HG03469 (cell line): ENCODE measurements at regions not wholly inside any gene's neighbourhood (a gene's known extent, or its start where the extent isn't known, plus 50 kb on each side); places are given as distances from the start of the nearest gene placed in this dataset.
"Not testable (repeated sequence)": the region's sequence is repeated elsewhere in the genome, so short reads cannot be mapped to it uniquely, and the experiment has no call there.

Source experiments
- ATAC-seq: cut with Tn5 transposase; IDR thresholded peaks from one replicate; pipeline ENCODE4 v1.9.1; 2021; ENCODE audit warnings: mild to moderate bottlenecking, moderate library complexity, moderate number of reproducible peaks; ENCODE audit not compliant: unreplicated experiment

DNA sequence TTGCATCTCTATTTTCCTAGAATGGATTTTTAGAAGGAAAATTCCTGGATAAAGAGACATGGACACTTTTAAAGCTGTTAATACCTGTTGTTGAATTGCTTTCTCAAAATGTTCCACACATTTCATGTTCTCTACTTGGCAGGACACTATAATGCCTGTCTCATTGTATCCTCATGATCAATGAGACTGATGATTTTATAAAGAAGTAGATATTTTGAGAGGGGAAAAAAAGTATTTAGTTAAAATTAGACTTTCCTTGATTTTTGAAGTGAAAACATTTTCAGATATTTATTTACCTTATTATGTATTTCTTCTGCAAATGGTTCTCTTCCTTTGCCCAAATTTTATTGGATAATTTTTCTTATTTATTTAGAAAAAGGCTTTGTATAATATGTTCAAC lies 242.5 kb downstream of the MYCN start:
- no peak for ATAC-seq

DNA sequence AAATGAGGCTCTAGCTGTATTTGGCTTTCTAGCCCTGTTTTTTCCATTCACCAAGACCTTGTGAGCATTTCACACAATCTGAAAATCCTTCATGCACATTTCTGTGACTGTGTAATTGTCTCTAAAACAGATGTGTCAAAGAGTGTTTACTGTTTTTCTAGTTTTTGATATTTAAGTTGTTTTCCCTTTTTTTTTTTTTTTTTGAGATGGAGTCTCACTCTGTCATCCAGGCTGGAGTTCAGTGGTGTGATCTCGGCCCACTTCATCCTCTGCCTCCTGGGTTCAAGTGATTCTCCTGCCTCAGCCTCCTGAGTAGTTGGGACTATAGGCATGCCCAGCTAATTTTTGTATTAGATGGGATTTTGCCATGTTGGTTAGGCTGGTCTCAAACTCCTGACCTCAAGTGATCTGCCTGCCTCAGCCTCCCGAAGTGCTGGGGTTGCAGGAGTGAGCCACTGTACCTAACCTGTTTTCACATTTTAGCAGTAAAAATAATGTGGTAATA lies 242.0 kb downstream of the MYCN start:
- ATAC-seq = not testable (repeated sequence)

DNA sequence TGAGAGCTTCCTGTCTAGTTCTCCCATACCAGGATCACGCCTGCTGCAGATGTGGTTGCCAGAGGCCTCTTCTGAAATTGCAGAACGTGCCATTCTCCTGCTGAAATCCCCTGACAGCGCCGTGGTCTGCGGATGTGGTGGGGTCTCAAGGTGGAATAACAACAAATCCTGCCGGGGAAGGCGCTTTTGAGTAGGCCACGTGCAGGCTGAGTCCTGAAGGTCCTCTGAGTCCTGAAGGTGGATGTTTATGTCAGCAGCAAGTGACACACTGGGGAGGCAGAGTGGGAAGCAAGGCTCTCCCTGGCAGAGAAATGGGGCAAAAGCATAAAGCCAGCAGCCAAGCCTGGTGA lies 241.4 kb downstream of the MYCN start:
- no peak for ATAC-seq

DNA sequence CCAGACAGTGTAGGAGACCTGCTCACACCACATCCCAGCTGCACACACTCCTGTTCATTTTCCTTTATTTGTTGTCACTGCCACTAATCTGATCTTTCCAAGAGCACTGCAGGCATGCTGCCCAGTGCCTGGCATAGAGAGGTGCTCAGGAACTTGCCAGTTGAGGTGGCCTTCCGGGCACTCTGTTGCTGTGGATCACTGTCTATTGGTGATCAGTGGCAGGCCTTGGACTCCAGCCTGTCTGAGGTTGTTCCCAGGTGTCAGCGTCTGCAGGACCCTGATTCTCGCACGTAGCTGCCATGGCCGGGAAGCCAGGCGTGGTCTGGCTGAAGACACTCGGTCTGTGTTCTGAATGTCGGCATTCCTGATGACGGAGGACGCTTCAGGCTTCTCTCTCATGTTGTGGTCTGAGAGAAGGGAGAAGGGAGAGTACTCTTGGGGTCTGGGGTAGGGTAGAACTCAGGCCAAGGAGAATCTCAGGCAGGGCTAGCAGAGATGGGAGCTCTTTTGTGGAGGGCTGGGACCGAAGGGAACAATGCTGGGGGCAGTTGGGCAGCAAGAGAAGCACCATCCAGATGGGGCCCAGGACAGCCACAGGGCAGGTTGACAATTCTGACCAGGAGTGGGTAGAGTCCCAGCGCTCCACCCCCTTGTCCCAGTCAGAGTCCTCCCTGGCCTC lies 240.9 kb downstream of the MYCN start:
- ATAC-seq = no peak

DNA sequence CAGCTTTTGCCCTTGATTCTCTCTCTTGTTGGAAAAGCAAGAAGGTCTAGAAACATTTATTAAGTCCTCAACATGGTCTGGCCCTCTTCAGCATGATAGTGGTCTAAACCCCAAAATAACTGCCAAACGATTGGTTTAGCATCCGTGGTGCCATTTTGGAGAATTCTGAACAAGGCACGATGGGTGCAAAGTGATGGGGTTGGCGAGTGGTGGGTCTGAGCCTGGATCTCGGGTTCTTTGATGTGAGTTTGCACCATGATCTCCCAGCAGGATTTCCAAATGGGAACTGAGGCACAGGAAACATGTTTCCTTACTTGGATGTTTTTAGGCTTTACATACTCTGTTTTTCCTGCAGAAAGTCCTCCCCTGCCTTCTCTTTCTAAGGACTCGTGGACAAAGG lies 240.3 kb downstream of the MYCN start:
- no peak for ATAC-seq

DNA sequence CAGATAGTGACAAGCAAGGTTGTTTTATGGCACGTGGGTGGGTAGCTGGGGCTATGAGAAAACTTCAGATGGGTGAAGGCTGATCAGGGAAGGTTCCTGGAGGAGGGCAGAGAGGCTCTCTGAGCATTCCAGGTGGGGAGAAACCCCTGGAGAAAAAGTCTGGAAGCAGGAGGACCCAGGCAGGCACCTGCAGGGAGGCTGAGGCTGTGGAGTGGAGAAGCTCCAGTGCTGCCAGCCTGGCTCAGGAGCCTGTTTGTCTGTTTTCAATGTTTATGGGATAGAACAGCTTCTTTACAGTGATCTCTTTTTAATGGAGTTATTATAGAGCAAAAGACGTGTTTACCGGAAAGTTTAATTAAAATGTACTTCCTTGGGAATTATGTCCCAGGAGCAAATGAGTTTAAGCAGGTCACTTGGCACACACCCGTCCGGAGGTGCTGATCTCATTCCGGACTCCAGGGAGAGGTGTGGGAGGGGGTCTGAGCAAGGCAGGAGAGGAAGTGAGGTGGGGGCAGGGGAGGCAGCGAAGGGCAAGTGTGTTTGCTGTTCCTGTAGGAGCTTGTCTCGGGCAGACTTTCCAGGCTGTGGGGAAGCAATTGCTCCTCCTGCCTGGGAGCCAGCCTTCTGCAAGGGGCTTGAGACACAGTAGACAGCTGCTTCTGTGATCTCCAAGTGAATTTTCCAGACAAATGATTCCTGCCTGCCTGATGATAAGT lies 239.5 kb downstream of the MYCN start:
- ATAC-seq = no peak

DNA sequence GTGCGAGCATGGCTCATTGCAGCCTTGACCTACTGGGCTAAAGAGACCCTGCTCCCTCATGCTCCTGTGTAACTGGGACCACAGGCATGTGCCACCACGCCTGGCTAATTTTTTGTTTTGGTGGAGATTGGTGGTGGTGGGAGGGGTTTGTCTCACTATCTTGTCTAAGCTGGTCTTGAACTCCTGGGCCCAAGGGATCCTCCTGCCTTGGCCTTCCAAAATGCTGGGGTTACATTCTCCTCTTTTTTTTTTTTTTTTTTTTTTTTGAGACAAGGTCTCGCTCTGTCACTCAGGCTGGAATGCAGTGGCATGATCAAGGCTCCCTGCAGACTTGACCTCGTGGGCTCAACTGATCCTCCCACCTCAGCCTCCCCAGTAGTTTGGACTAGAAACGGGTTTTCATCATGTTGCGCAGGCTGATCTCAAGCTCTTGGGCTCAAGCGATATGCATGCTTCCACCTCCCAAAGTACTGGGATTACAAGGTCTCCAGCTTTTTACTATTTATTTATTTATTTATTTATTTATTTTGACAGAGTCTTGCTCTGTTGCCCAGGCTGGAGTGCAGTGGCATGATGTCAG lies 238.3 kb downstream of the MYCN start:
- no peak for ATAC-seq

DNA sequence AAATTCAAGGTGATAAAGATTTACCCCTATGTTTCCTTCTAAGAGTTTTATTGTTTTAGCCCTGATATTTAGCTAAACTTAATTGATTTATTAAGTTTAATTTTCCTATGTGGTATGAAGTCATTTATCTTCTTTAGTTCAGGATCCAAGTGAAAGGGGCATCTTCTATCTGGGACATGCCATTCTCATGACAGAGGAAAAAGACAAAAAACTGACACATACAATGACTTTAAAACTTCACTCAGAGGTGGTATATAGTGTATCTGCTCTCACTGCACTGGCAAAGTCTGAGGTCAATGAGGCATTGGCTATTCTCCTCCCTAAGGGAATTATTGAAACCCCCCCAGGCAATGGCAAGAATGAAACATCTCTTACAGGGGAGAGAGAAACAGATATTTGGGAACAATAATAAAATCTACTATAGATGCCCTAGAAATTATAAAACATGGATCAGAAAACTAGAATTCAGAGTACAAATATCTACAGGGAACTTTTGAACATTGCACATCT lies 237.4 kb downstream of the MYCN start:
- no peak for ATAC-seq

DNA sequence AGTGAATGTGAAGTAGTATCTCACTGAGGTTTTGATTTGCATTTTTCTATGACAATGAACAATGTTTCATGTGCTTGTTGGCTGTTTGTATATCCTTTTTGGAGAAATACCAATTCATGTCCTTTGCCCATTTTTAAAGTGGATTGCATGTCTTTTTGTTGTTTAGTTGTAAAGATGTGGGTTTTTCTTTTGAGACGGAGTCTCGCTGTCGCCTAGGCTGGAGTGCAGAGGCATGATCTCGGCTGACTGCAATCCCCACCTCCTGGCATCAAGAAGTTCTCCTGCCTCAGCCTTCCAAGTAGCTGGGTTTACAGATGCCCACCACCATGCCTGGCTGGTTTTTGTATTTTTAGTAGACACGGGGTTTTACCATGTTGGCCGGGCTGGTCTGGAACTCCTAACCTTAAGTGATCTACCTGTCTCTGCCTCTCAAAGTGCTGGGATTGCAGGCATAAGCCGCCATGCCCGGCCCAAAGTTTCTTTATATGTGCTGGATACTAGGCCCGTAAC lies 236.7 kb downstream of the MYCN start:
- no peak for ATAC-seq

DNA sequence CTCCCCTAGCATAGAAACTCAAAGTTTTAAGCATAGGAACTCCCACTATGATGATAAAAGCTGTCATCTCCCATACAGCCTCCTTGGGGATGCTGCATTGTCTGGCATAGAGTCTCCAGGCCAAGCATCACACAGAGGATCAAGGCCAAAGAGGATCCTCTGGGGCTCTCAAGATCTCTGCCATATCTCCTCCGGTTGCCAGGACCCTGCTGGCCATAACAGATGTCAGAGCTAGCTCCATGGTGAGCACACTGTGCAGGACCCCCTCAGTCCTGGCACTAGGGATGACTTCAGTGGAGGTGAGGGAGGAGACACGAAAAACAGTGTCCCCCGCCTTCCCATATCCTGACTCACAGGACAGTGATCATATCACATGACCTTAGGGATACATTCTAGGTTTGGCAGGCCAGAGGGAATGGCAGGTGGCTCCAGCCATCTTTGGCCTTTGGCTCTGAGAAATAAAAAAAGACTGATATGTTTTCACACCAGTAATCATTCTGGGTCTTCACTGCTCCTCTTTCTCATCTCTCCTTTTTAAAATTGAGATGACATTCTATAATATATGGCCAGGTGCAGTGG lies 235.0 kb downstream of the MYCN start:
- ATAC-seq = no peak

DNA sequence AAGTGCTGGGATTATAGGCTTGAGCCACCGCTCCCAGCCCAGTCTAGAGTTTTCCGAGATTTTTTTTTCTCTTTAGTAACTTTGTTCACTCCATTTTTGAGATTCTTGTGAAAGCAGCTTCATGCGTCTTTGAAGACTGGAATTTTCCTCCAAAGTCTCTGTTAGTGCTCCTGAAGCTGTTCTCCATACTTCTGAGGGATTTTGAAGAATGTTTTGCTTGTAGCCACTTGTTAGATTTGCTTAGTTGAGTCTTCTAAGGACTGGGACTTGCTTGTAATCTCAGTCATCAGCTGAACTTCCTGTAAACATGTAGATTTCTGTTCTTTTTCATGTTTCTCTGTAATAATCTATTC lies 234.3 kb downstream of the MYCN start:
- no peak for ATAC-seq

DNA sequence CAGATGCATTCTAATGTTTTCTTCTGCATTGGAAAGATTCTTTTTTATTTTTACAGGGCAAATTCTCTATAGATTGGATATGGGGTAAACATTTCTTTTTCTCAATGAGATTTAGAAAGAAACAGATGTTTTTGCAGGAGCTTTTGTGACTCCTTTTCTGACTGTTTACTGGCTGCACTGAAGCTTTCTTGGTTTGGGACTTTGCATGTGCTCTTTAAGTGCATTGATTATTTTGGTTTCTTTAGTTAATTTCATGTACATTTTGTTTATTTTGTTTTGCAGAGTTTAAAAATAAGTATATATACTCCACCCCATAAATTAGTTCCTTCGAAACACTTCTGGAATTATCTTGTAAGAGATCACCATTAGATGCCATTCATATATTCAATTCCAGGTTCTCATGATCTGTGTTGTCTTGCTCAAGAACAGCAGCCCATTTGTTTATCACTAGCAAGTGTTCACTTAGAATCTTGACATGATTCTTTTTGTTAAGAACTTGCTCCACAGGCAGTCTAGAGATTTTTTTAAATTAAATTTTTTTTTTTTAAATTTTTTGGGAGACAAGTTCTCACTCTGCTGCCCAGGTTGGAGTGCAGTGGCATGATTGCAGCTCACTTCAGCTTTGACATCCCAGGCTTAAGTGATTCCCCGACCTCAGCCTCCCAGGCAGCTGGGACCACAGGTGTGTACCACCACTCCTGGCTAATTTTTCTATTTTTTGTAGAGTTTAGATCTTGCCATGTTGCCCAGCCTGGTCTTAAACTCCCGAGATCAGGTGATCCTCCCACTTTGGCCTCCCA lies 233.7 kb downstream of the MYCN start:
- ATAC-seq = no peak

DNA sequence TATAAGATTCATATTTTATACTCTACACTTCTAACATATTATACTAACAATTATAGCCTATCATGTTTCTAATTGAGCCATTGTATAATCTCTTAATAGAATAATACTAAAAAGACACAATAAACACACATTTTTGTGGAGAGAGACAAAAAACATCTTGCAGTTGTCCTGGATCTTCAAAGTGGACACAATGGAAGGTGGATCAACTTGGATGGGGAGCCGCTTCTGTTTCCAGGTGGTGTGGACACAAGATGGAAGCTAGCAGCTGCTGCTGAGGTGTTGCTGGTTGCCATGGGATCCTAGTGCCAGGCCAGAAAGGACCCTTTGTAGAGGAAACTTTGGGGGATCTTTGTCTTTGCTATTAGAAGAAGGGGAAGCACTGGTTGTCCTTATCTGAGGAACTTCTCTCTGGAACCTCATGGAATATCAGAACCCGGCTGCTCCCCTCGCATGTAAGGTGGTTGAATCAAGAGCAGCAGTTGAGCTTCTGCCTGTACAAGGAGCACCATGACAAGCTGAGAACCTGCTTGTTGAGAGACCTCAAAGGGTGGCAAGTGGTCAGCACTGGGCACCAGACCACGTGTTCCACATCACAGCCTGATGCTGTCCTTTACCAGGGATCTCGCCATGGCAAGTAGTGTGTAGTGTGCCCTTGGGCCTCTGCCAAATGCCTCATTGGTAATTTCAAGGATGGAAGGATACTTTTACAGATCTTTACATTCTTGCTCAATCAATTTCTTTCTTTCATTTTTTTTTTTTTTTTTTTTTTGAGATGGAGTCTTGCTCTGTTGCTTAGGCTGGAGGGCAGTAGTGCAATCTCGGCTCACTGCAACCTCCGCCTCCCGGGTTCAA lies 232.2 kb downstream of the MYCN start:
- no peak for ATAC-seq

DNA sequence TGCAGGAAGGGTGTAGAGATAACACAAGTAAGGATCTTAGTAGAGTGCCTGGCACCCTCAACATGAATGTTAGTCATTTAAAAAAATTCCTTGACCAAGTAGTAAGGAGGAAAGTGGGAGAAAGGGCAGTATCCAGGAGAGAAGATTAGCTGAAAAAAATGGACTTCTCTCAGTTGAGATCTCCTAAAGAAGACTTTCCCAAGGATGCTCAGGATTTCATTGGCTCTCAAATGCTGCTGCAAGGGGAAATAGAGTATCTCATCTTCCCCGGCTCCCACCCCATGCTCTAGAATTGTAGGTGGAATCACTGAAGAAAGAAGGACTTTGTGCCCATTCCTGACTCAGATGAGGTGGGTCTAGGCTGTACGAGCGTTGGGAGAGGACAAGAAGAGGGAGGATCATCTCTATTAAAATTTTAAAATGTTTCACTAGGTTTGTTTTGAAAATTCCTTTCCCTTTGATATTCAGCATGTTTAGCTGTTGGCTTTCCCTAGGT lies 231.1 kb downstream of the MYCN start:
- ATAC-seq = no peak

DNA sequence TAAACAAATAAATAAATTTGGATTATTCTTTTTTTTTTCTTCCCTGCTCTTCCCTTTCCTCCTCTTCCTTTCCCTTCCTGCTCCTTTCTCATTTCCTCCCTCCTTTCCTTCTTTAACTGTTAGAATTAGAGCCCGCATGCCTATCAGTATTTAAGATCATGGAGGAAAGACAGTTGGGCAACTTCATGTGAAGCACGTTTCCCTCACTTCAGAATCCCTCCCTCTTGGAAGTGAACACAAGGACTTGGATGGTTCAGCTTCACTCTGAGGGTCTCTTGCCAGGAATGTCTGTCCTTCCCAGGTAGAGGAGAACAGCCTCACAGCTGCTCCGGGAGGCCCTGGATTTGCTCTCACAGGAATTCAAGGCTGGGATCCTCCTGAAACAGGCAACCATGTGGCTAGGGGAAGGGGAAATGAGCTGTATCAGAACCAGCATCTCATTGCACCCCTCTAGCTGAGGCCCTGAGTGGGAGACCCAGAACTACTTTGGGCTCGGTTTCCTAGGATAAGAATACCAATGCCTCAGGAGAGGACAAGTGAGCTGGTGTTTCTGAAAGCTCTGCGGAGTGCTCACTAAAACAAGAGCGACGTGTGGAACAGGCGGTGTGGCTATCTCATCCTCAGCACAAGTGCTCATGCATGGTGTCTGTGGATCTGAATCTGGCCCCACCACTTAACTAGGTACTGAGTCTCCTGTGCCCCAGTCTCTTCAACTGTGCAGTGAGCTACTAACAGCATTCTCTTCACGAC lies 230.5 kb downstream of the MYCN start:
- ATAC-seq = no peak

DNA sequence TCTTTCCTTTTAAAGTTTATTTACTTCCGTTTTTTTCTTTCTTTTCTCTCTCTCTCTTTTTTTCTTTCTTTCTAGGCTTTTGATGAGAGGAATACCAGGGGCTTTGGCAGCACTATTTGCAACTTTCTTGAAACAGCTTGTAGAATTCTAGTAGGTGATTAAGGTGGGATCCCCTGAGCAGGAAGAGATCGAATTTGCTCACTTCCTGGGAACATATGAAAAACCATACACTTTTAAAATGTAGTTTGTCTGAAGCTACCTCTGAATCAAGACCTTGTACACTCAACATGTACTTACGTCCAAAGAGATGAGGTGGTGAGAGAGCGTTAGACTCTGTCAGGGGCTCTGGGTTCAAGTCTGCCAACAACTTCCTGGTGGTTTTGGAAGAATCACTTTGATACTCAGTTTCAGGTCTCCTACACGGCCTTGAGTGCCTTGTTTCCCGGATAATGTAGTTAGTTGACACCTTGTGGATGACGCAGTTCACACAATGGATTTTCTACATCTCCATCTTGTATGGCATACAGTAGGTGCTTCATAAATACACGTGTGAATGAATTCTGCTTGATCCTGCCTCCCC lies 229.1 kb downstream of the MYCN start:
- ATAC-seq = no peak

DNA sequence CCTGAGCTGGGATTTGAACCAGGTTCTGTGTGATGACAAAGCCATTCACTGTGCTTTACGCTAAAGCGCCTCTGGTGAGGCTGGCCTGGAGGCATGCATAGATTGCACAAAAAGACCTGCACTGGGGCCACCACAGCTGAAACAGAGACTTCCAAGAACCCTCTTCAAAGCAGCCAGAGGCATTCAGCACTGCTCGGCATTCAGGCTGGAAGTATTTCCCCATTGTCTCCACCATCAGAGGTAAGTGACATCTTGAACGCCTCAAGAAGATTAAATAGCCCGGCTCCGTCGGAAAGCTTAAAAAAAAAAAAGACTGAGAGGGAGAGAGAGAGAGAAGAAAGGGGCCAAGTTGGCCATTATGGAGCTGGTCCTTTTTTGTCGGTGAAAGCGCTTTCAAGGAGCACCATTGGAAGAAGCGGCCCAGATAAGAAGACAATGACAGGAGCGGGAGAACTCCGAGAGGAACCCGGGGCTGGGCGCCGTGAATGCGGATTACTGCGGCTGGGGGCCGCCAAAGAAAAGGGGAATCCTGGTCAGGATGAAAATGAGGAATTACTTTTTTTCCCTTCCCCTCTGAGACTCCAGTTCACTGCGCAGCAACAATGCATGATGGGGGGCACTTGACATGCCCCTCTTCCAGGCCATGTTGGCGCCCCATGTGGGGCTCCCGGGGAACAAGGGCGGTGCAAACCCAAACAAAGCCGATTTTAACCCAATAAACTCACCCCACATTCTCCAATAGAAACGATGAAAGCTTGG lies 228.3 kb downstream of the MYCN start:
- ATAC-seq = no peak

DNA sequence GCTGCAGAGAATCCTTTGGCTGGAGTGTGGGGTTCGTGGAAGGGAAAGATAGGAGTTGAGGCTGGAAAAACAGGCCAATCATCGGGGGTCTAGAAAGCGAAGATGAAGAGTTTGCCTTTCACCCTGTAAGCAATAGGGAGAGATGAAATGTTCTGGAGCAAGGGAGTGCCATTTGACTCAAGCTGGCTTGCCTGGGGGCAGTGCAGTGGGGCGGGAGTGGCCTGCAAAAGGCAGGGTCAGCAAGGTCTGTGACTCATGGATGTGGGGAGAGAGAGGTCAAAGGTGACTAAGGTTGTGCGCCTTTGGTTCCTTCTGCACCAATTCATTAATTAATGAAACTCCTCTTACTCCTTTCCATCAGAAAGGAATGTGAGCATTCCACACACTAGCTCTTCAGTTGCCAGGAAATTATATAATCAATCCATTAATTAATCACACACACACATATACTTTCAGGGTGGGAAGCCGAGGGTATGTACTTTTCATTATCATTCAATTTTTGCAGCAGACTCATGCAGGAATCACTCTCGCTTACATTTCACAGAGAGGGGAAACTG lies 227.6 kb downstream of the MYCN start:
- ATAC-seq = no peak
